Gastrocnemius medialis (tissue), 4 donors: ENCODE measurements at regions not wholly inside any gene's neighbourhood (a gene's known extent, or its start where the extent isn't known, plus 50 kb on each side); places are given as distances from the start of the nearest gene placed in this dataset.

Experiments used
- ATAC-seq, 2 donors: fragments of 150-250 bp; one replicate each; pipeline ENCODE4 v1.9.1; 2016
- DNase-seq, 2 donors: peaks; one replicate each; pipeline ENCODE4 v3.0.0-alpha.2; 2019
- H3K27ac ChIP-seq, 4 donors: fragments of 200-600 bp; sonication (generic); 1 replicate in 1 of 4; 2 replicates in 3 of 4; pipeline ENCODE4 v1.5.1; 2016 to 2018; ENCODE audit warnings: mild to moderate bottlenecking in 2 of 4, moderate library complexity in 1 of 4
- H3K27me3 ChIP-seq, 3 donors: fragments of 200-600 bp; sonication (generic) in 2 of 3; 1 replicate in 1 of 3; 2 replicates in 2 of 3; pipeline versions ENCODE4 v1.5.1 to v1.6.0; 2016 to 2019; ENCODE audit warnings: mild to moderate bottlenecking in 1 of 3, moderate library complexity in 1 of 3
- H3K36me3 ChIP-seq, 2 donors: fragments of 200-600 bp; sonication (generic) in 1 of 2; one replicate each; pipeline ENCODE4 v1.5.1; 2017 to 2018
- H3K4me1 ChIP-seq, 2 donors: fragments of 200-600 bp; sonication (generic) in 1 of 2; one replicate each; pipeline ENCODE4 v1.5.1; 2016 to 2017; ENCODE audit warnings: mild to moderate bottlenecking in 2 of 2
- H3K4me3 ChIP-seq, 4 donors: fragments of 200-600 bp; sonication (generic) in 3 of 4; 1 replicate in 1 of 4; 2 replicates in 3 of 4; pipeline ENCODE4 v1.5.1; 2016 to 2019; ENCODE audit warnings: mild to moderate bottlenecking in 2 of 4
- H3K9me3 ChIP-seq, 3 donors: fragments of 200-600 bp; sonication (generic) in 2 of 3; 1 replicate in 1 of 3; 2 replicates in 2 of 3; pipeline ENCODE4 v1.5.1; 2016 to 2019
- CTCF ChIP-seq, 5 experiments: fragments of 450-650 bp in 3 of 5; fragments of 200-600 bp in 2 of 5; sonication (generic) in 2 of 5; IDR thresholded peaks in 4 of 5; conservative IDR thresholded peaks in 1 of 5; 1 replicate in 4 of 5; 2 replicates in 1 of 5; pipeline ENCODE4 v1.5.1; 2016 to 2019; ENCODE audit warnings: antibody characterized with exemption in 5 of 5, mild to moderate bottlenecking in 3 of 5, moderate library complexity in 3 of 5
- POLR2A ChIP-seq, 2 donors: fragments of 450-650 bp; IDR thresholded peaks; one replicate each; pipeline ENCODE4 v1.6.1; 2017; ENCODE audit warnings: antibody characterized with exemption in 2 of 2, mild to moderate bottlenecking in 2 of 2, moderate library complexity in 2 of 2
- in situ Hi-C, 4 donors: fragments of 200-750 bp; cut with MboI; loops; one replicate each; pipeline versions ENCODE4 v1.15.0 to v1.8.0; 2017; ENCODE audit warnings: low sequenced_read_pairs in 4 of 4
- intact Hi-C: fragments of 100-400 bp; cut with DNase I; formaldehyde crosslinking; loops from one replicate; pipeline ENCODE4 v1.15.1; 2023; ENCODE audit warnings: low total_unique reads

- no peaks in the 10 kb centered on the region for H3K9me3 ChIP-seq
- TF ChIP-seq POLR2A (IDR thresholded peaks at IDR 0.05) (no peak), CTCF (IDR thresholded peaks at IDR 0.05 in 4 of 5, conservative IDR thresholded peaks at IDR 0.05 in 1 of 5) (no peak)
- no peaks in the 10 kb centered on the region for H3K27me3 ChIP-seq
- DNase-seq (no peak), ATAC-seq (no peak)
- no peaks in the 10 kb centered on the region for H3K36me3 ChIP-seq
- intact Hi-C loops, result no loop called here
- no peak overlapping the region for H3K4me3 ChIP-seq
- in situ Hi-C loops, result no loop called here
- no peak overlapping the region for H3K27ac ChIP-seq
- no peaks in the 10 kb centered on the region for H3K4me1 ChIP-seq
Observed at GRCh38 chr10:63027531-63027930, 105.6 kb upstream of the NRBF2 start.

- no peaks in the 10 kb centered on the region for H3K36me3 ChIP-seq
- DNase-seq (no peak), ATAC-seq (no peak)
- intact Hi-C loops (no loop called here), in situ Hi-C loops (loop anchor here in 1 of 4 donors (25.0 kb wide), 1 partner anchor 141 kb away; no protein-coding TSS in a partner anchor)
- H3K9me3 ChIP-seq, result no peaks in the 10 kb centered on the region
- H3K27me3 ChIP-seq, result no peaks in the 10 kb centered on the region
- no peak overlapping the region for H3K27ac ChIP-seq
- no peak overlapping the region for H3K4me3 ChIP-seq
- no peaks in the 10 kb centered on the region for H3K4me1 ChIP-seq
- TF ChIP-seq POLR2A (IDR thresholded peaks at IDR 0.05), result no peak
- TF ChIP-seq CTCF (IDR thresholded peaks at IDR 0.05 in 4 of 5, conservative IDR thresholded peaks at IDR 0.05 in 1 of 5), result no peak
Observed at GRCh38 chr10:63021225-63021624, 111.9 kb upstream of the NRBF2 start.

GRCh38 chr10:63013755-63014154 is 119.4 kb upstream of the NRBF2 start:
- Histone ChIP-seq H3K9me3 (no peaks in the 10 kb centered on the region), H3K4me3 (no peak overlapping the region), H3K4me1 (no peaks in the 10 kb centered on the region), H3K36me3 (no peaks in the 10 kb centered on the region), H3K27ac (no peak overlapping the region), H3K27me3 (no peaks in the 10 kb centered on the region)
- intact Hi-C loops (no loop called here), in situ Hi-C loops (loop anchor here in 1 of 4 donors (25.0 kb wide), 1 partner anchor 149 kb away; no protein-coding TSS in a partner anchor)
- TF ChIP-seq POLR2A (IDR thresholded peaks at IDR 0.05) (no peak), CTCF (IDR thresholded peaks at IDR 0.05 in 4 of 5, conservative IDR thresholded peaks at IDR 0.05 in 1 of 5) (no peak)
- DNase-seq (no peak), ATAC-seq (no peak)

DNA sequence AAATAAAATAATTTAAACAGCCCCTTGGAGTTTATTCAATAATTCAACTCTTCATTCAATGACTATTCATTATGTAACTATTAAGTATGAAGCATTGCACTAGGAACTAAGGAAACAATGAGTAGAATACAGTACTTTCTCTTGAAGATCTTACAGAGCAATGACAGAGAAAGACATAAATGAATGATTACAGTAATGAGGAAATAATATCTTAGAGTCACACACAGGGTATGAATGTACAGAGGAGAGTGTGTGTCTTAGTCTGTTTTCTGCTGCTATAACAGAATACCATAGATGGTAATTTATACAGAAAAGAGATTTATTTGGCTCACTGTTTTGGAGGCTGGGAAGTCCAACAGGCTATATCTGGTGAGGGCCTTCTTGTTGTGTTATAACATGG is 120.5 kb upstream of the NRBF2 start:
- no peak for DNase-seq

More for the DNA sequence above, 120.5 kb upstream of the NRBF2 start:
- no peaks in the 10 kb centered on the region for H3K27me3 ChIP-seq
- no peak for TF ChIP-seq CTCF (IDR thresholded peaks at IDR 0.05 in 4 of 5, conservative IDR thresholded peaks at IDR 0.05 in 1 of 5)
- no peak for TF ChIP-seq POLR2A (IDR thresholded peaks at IDR 0.05)
- no peak overlapping the region for H3K4me3 ChIP-seq
- H3K27ac ChIP-seq, result no peak overlapping the region
- no peaks in the 10 kb centered on the region for H3K4me1 ChIP-seq
- no peaks in the 10 kb centered on the region for H3K9me3 ChIP-seq
- ATAC-seq, result no peak
- intact Hi-C loops (no loop called here), in situ Hi-C loops (loop anchor here in 1 of 4 donors (25.0 kb wide), 1 partner anchor 150 kb away; no protein-coding TSS in a partner anchor)
- H3K36me3 ChIP-seq, result no peaks in the 10 kb centered on the region
